ENCODE measurements at regions not wholly inside any gene's neighbourhood (a gene's known extent, or its start where the extent isn't known, plus 50 kb on each side); places are given as distances from the start of the nearest gene placed in this dataset.

GRCh38 chrX:131840799-131841495, 182.2 kb upstream of the STK26 start:
- TF ChIP-seq RFX5 (IDR thresholded peaks at IDR 0.05) (no peak), PHF8 (IDR thresholded peaks at IDR 0.05; ENCODE audit: borderline replicate concordance, low read depth) (no peak), USF2 (IDR thresholded peaks at IDR 0.05) (no peak), FOSL2 (IDR thresholded peaks at IDR 0.05) (no peak), FOSL2 (CRISPR knock-in tag; IDR thresholded peaks at IDR 0.05) (no peak), CTCF (IDR thresholded peaks at IDR 0.05) (no peak), POLR2AphosphoS2 (conservative IDR thresholded peaks at IDR 0.05; ENCODE audit: low read length) (no peak)

All from A549 (cell line).